GM12878 (cell line): ENCODE measurements at regions not wholly inside any gene's neighbourhood (a gene's known extent, or its start where the extent isn't known, plus 50 kb on each side); places are given as distances from the start of the nearest gene placed in this dataset.

Source experiments
- ATAC-seq: fragments of 200-7000 bp; cut with Tn5 transposase; 3 replicates; pipeline ENCODE4 v1.9.1; 2020; ENCODE audit warnings: mild to moderate bottlenecking, moderate library complexity
- BruUV-seq: library from RNA; stranded (reverse); fragments of 400-500 nt; replicated peaks from 2 replicates; lab custom pipeline; 2021; lab: Mats Ljungman, UMichigan
- CTCF ChIA-PET: fragments of 300-600 bp; sonication (Branson Sonifier 250); formaldehyde crosslinking; extraction: SDS; loops from one replicate; lab custom pipeline; 2021; ENCODE audit warnings: inconsistent platforms; lab: Yijun Ruan, JAX
- POLR2A ChIA-PET: fragments of 350-600 bp; formaldehyde crosslinking; extraction: SDS; loops from one replicate; lab custom pipeline; 2021; ENCODE audit warnings: inconsistent platforms; lab: Charles Lee
- RAD21 ChIA-PET: fragments of 300-600 bp; sonication (Branson Sonifier 250); formaldehyde crosslinking; loops from one replicate; lab custom pipeline; 2023; ENCODE audit warnings: antibody characterized with exemption; ENCODE audit not compliant: unreplicated experiment; lab: Charles Lee
- SMC1A ChIA-PET: fragments of 300-600 bp; sonication (Branson Sonifier 250); formaldehyde crosslinking; loops from one replicate; lab custom pipeline; 2023; ENCODE audit not compliant: unreplicated experiment, uncharacterized antibody; lab: Charles Lee
- DNase-seq: peaks from one replicate; pipeline ENCODE4 v3.0.0-alpha.2; 2011; ENCODE audit warnings: low read depth, low spot score
- FAIRE-seq: peaks from 3 replicates; lab custom pipeline; 2011; peaks lifted over from hg19 to GRCh38; lab: Jason Lieb, UNC
- H2AFZ ChIP-seq: 2 replicates; pipeline ENCODE4 v1.6.0; 2011; ENCODE audit warnings: low read depth, low read length, control low read depth; ENCODE audit not compliant: control insufficient read depth
- H3K27ac ChIP-seq: 2 replicates; pipeline ENCODE4 v1.5.1; 2011; ENCODE audit warnings: control low read depth; ENCODE audit not compliant: control insufficient read depth, insufficient read depth
- H3K27me3 ChIP-seq, 2 experiments: replicated peaks in 1 of 2; 2 replicates each; pipeline versions ENCODE4 v1.6.0 to v1.6.1; 2011; ENCODE audit warnings: low read length in 1 of 2; ENCODE audit not compliant: control insufficient read depth in 2 of 2, insufficient read depth in 2 of 2
- H3K36me3 ChIP-seq, 2 experiments: 2 replicates each; pipeline ENCODE4 v1.5.1; 2011; ENCODE audit warnings: low read length in 1 of 2; ENCODE audit not compliant: control insufficient read depth in 2 of 2, insufficient read depth in 2 of 2
- H3K4me1 ChIP-seq: 2 replicates; pipeline ENCODE4 v1.6.1; 2011; ENCODE audit warnings: mild to moderate bottlenecking, low read length, moderate library complexity, mixed read lengths; ENCODE audit not compliant: control insufficient read depth, insufficient read depth
- H3K4me2 ChIP-seq: 2 replicates; pipeline ENCODE4 v1.6.0; 2011; ENCODE audit warnings: control low read depth; ENCODE audit not compliant: control insufficient read depth, insufficient read depth
- H3K4me3 ChIP-seq: fragments of 200-600 bp; sonication (generic); 2 replicates; pipeline ENCODE4 v1.5.1; 2016
- H3K79me2 ChIP-seq: 2 replicates; pipeline ENCODE4 v1.6.0; 2011; ENCODE audit warnings: low read length; ENCODE audit not compliant: control insufficient read depth, insufficient read depth
- H3K9ac ChIP-seq: 2 replicates; pipeline ENCODE4 v1.8.0; 2011; ENCODE audit warnings: low read length, control low read depth, mixed read lengths; ENCODE audit not compliant: control insufficient read depth, insufficient read depth
- H3K9me3 ChIP-seq: replicated peaks from 3 replicates; pipeline ENCODE4 v1.5.1; 2011; ENCODE audit warnings: mild to moderate bottlenecking, low read length; ENCODE audit not compliant: control insufficient read depth, insufficient read depth
- H4K20me1 ChIP-seq: 2 replicates; pipeline ENCODE4 v1.6.0; 2011; ENCODE audit not compliant: control insufficient read depth, insufficient read depth
- FOS ChIP-seq: IDR thresholded peaks from 3 replicates; pipeline ENCODE4 v1.6.1; 2011; ENCODE audit warnings: borderline replicate concordance; ENCODE audit not compliant: insufficient read length; ENCODE audit errors: extremely low read depth
- KLF5 ChIP-seq: fragments of 450-650 bp; IDR thresholded peaks from 2 replicates; pipeline ENCODE4 v1.6.1; 2014; ENCODE audit warnings: mild to moderate bottlenecking; ENCODE audit not compliant: partially characterized antibody
- MEF2A ChIP-seq: IDR thresholded peaks from 2 replicates; pipeline ENCODE4 v1.6.1; 2011; ENCODE audit warnings: low read depth, mild to moderate bottlenecking, low read length, moderate library complexity; ENCODE audit not compliant: insufficient read depth
- NFXL1 ChIP-seq: fragments of 450-650 bp; IDR thresholded peaks from 2 replicates; pipeline ENCODE4 v1.6.1; 2017; ENCODE audit warnings: antibody characterized with exemption, mild to moderate bottlenecking, borderline replicate concordance
- NFYA ChIP-seq: IDR thresholded peaks from 2 replicates; pipeline ENCODE4 v1.6.1; 2011; ENCODE audit warnings: low read depth, mild to moderate bottlenecking, low read length, improper control_type of control experiment, borderline replicate concordance
- RAD21 ChIP-seq: IDR thresholded peaks from 2 replicates; pipeline ENCODE4 v1.6.1; 2011; ENCODE audit warnings: mild to moderate bottlenecking, low read depth, low read length, moderate library complexity; ENCODE audit not compliant: insufficient read depth
- STAT1 ChIP-seq: fragments of 450-650 bp; conservative IDR thresholded peaks from 2 replicates; pipeline ENCODE4 v1.6.1; 2014; ENCODE audit warnings: antibody characterized with exemption, mild to moderate bottlenecking
- TBL1XR1 ChIP-seq: IDR thresholded peaks from 2 replicates; pipeline ENCODE4 v1.6.1; 2012; ENCODE audit warnings: low read depth, low read length, improper control_type of control experiment
- WGBS: methylation state at CpG from one replicate; pipeline ENCODE4 v1.1.6; 2016; ENCODE audit warnings: low lambda C conversion rate; ENCODE audit not compliant: insufficient replicate concordance, insufficient coverage; ENCODE audit errors: missing lambda C conversion rate; 5-methylcytosine and 5-hydroxymethylcytosine counted together
- in situ Hi-C: fragments of 300-500 bp; cut with MboI; formaldehyde crosslinking; loops from 9 replicates; pipeline ENCODE4 v1.14.3; 2018; ENCODE audit warnings: mixed read lengths
- intact Hi-C: fragments of 100-400 bp; cut with micrococcal nuclease; formaldehyde crosslinking; loops from one replicate; pipeline ENCODE4 v1.14.2; 2022; ENCODE audit not compliant: unreplicated experiment
- TF ChIP-seq, protein P1 (sequence below): fragments of 450-650 bp; formaldehyde crosslinking; IDR thresholded peaks from 2 replicates; pipeline ENCODE4 v1.5.0; 2022; ENCODE audit warnings: mild to moderate bottlenecking, missing genetic modification characterization
- TF ChIP-seq, protein P2 (sequence below): fragments of 450-650 bp; IDR thresholded peaks from 2 replicates; pipeline ENCODE4 v1.6.1; 2017; ENCODE audit warnings: mild to moderate bottlenecking, moderate library complexity
- TF ChIP-seq, protein P3 (sequence below): IDR thresholded peaks from 2 replicates; pipeline ENCODE4 v1.6.1; 2011; ENCODE audit warnings: low read depth, mild to moderate bottlenecking, low read length, moderate library complexity, borderline replicate concordance; ENCODE audit errors: extremely low read depth

DNA sequence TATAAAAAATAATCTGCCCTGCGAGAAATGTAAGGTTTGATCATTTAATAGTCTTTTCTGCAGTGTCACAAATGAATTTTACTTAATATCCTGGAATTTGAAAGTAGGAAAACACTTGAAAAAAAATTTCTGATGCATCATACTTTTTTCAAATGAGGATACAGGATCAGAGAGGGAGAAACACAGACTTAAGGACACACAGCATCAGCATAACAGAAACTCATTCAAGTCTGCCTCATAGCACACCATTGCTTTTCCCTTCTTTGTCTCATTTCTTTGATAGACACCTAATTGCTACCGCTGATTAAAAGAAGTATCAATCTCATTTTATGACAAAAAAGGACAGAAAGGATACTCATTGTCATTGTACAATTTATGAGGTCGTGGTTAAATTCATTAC, 319.0 kb downstream of the TMEM114 start:
- WGBS, result 4% methylated on average over 3 of the region's 3 CpGs
- Histone ChIP-seq H3K79me2 (no peaks in the 10 kb centered on the region), H4K20me1 (no peaks in the 10 kb centered on the region), H3K9me3 (no peaks in the 10 kb centered on the region), H3K27ac (no peak overlapping the region), H3K4me2 (no peak overlapping the region), H3K4me3 (no peak overlapping the region), H3K36me3 (no peaks in the 10 kb centered on the region), H2AFZ (no peak overlapping the region), H3K4me1 (no peaks in the 10 kb centered on the region), H3K27me3 (no peaks in the 10 kb centered on the region), H3K9ac (no peak overlapping the region)
- FAIRE-seq, result no peak
- CTCF ChIA-PET, result no interaction called here
- SMC1A ChIA-PET, result no interaction called here
- ATAC-seq, result no peak
- in situ Hi-C loops, result no loop called here
- POLR2A ChIA-PET, result no interaction called here
- RAD21 ChIA-PET, result no interaction called here
- intact Hi-C loops, result no loop called here
- BruUV-seq, result no TSS peak
- TF ChIP-seq FOS, result no peak
- TF ChIP-seq, protein P1, sequence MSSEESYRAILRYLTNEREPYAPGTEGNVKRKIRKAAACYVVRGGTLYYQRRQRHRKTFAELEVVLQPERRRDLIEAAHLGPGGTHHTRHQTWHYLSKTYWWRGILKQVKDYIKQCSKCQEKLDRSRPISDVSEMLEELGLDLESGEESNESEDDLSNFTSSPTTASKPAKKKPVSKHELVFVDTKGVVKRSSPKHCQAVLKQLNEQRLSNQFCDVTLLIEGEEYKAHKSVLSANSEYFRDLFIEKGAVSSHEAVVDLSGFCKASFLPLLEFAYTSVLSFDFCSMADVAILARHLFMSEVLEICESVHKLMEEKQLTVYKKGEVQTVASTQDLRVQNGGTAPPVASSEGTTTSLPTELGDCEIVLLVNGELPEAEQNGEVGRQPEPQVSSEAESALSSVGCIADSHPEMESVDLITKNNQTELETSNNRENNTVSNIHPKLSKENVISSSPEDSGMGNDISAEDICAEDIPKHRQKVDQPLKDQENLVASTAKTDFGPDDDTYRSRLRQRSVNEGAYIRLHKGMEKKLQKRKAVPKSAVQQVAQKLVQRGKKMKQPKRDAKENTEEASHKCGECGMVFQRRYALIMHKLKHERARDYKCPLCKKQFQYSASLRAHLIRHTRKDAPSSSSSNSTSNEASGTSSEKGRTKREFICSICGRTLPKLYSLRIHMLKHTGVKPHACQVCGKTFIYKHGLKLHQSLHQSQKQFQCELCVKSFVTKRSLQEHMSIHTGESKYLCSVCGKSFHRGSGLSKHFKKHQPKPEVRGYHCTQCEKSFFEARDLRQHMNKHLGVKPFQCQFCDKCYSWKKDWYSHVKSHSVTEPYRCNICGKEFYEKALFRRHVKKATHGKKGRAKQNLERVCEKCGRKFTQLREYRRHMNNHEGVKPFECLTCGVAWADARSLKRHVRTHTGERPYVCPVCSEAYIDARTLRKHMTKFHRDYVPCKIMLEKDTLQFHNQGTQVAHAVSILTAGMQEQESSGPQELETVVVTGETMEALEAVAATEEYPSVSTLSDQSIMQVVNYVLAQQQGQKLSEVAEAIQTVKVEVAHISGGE (CRISPR knock-in tag), result no peak
- TF ChIP-seq RAD21, result no peak
- no peak for DNase-seq

DNA sequence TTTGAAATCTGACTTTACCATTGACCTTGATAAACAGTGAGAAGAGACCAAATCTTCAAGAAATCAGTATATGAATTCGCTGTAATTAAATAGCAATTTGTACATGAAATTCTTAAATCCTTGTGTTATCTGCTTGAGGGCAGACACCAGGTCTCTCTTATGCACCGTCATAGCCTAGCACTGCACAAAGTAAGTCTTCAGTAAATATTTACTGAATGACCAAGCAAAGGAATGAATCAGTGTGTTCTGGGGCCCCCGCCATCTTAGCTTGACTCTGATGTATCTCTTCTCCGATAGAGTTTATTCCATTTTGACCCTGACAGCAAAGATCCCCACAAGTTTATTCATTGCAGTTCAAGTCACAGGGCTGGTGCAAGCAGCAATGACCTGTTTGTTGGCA, 328.0 kb downstream of the TMEM114 start:
- CTCF ChIA-PET, result no interaction called here
- no TSS peak for BruUV-seq
- Histone ChIP-seq H3K4me3 (no peak overlapping the region), H3K36me3 (no peaks in the 10 kb centered on the region), H3K27me3 (no peaks in the 10 kb centered on the region), H3K9ac (no peak overlapping the region), H4K20me1 (no peaks in the 10 kb centered on the region), H3K4me2 (no peak overlapping the region), H3K79me2 (no peaks in the 10 kb centered on the region), H3K9me3 (no peaks in the 10 kb centered on the region), H3K4me1 (no peaks in the 10 kb centered on the region), H2AFZ (no peak overlapping the region), H3K27ac (no peak overlapping the region)
- POLR2A ChIA-PET, result no interaction called here
- no peak for DNase-seq
- intact Hi-C loops, result no loop called here
- SMC1A ChIA-PET, result no interaction called here
- in situ Hi-C loops, result no loop called here
- no peak for ATAC-seq
- 0% methylated on average over 4 of the region's 4 CpGs for WGBS
- FAIRE-seq, result no peak
- RAD21 ChIA-PET, result no interaction called here
- TF ChIP-seq STAT1, result no peak
- TF ChIP-seq MEF2A, result no peak
- TF ChIP-seq KLF5, result no peak
- TF ChIP-seq, protein P2, sequence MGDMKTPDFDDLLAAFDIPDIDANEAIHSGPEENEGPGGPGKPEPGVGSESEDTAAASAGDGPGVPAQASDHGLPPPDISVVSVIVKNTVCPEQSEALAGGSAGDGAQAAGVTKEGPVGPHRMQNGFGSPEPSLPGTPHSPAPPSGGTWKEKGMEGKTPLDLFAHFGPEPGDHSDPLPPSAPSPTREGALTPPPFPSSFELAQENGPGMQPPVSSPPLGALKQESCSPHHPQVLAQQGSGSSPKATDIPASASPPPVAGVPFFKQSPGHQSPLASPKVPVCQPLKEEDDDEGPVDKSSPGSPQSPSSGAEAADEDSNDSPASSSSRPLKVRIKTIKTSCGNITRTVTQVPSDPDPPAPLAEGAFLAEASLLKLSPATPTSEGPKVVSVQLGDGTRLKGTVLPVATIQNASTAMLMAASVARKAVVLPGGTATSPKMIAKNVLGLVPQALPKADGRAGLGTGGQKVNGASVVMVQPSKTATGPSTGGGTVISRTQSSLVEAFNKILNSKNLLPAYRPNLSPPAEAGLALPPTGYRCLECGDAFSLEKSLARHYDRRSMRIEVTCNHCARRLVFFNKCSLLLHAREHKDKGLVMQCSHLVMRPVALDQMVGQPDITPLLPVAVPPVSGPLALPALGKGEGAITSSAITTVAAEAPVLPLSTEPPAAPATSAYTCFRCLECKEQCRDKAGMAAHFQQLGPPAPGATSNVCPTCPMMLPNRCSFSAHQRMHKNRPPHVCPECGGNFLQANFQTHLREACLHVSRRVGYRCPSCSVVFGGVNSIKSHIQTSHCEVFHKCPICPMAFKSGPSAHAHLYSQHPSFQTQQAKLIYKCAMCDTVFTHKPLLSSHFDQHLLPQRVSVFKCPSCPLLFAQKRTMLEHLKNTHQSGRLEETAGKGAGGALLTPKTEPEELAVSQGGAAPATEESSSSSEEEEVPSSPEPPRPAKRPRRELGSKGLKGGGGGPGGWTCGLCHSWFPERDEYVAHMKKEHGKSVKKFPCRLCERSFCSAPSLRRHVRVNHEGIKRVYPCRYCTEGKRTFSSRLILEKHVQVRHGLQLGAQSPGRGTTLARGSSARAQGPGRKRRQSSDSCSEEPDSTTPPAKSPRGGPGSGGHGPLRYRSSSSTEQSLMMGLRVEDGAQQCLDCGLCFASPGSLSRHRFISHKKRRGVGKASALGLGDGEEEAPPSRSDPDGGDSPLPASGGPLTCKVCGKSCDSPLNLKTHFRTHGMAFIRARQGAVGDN, result no peak
- no peak for TF ChIP-seq NFYA
- TF ChIP-seq, protein P3, sequence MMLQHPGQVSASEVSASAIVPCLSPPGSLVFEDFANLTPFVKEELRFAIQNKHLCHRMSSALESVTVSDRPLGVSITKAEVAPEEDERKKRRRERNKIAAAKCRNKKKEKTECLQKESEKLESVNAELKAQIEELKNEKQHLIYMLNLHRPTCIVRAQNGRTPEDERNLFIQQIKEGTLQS, result no peak
- no peak for TF ChIP-seq TBL1XR1
- TF ChIP-seq NFXL1, result no peak
